ENCODE measurements at regions not wholly inside any gene's neighbourhood (a gene's known extent, or its start where the extent isn't known, plus 50 kb on each side); places are given as distances from the start of the nearest gene placed in this dataset.

GRCh38 chr5:176711883-176712282, 64.6 kb downstream of the TSPAN17 start:
- TF ChIP-seq CTCF (optimal IDR thresholded peaks at IDR 0.05 in 1 of 3, IDR thresholded peaks at IDR 0.05 in 1 of 3, conservative IDR thresholded peaks at IDR 0.05 in 1 of 3; ENCODE audit: extremely low read depth in 1 of 3, insufficient read depth in 2 of 3, low read length in 3 of 3) (no peak), EZH2 (IDR thresholded peaks at IDR 0.05; ENCODE audit: low read length) (no peak)

All from keratinocyte (primary cell).